ENCODE measurements at regions not wholly inside any gene's neighbourhood (a gene's known extent, or its start where the extent isn't known, plus 50 kb on each side); places are given as distances from the start of the nearest gene placed in this dataset.

GRCh38 chr18:29711932-29712331 is 1330.6 kb downstream of the DSC3 start:
- TF ChIP-seq CTCF (IDR thresholded peaks at IDR 0.05), result no peak
- no peak for TF ChIP-seq POLR2A (IDR thresholded peaks at IDR 0.05)

All from heart left ventricle (tissue), 13 donors.